ENCODE measurements at regions not wholly inside any gene's neighbourhood (a gene's known extent, or its start where the extent isn't known, plus 50 kb on each side); places are given as distances from the start of the nearest gene placed in this dataset.

- peaks cover 11 to 21% of the 10 kb centered on the region in 2 experiments for H3K4me1 Mint-ChIP-seq
- no peaks in the 10 kb centered on the region for H3K9me3 ChIP-seq (ENCODE audit: control insufficient read depth, low read depth, low read length)
- H4K91ac ChIP-seq (ENCODE audit: insufficient read length, low read depth, low read length) = no peak overlapping the region
- no peak for DNase-seq
- no peak overlapping the region for H2BK20ac ChIP-seq (ENCODE audit: low read depth, low read length, poor library complexity, severe bottlenecking)
- peaks cover 4 to 10% of the 10 kb centered on the region in 2 experiments; a peak in 4 of 5 replicates for H3K9me3 Mint-ChIP-seq
- no peak overlapping the region for H2AFZ ChIP-seq (ENCODE audit: low read length)
- H3K4me1 ChIP-seq (ENCODE audit: insufficient read depth, low read length) = peaks cover 3% of the 10 kb centered on the region; the same call in 1 of the 2 replicates
- no peak overlapping the region for H3K56ac ChIP-seq (ENCODE audit: insufficient read length, low read depth, low read length)
- H3K36me3 Mint-ChIP-seq (ENCODE audit: insufficient read depth in 1 of 3, low read depth in 3 of 3) = peaks cover 0 to 6% (median 4%) of the 10 kb centered on the region in 3 experiments; a peak in 5 of 7 replicates
- H3K79me1 ChIP-seq (ENCODE audit: insufficient read depth, low read depth, low read length, poor library complexity, severe bottlenecking) = no peaks in the 10 kb centered on the region
- no peak overlapping the region for H2AK5ac ChIP-seq (ENCODE audit: insufficient read length, low read length)
- no peak for TF ChIP-seq CTCF (conservative IDR thresholded peaks at IDR 0.05)
- H3K27me3 Mint-ChIP-seq (ENCODE audit: low read depth) = no peaks in the 10 kb centered on the region
- H2BK5ac ChIP-seq (ENCODE audit: insufficient read length, low read length) = no peak overlapping the region
- H4K8ac ChIP-seq (replicated peaks; ENCODE audit: insufficient read length, low read depth, low read length) = no peak overlapping the region
- H3K9ac ChIP-seq (ENCODE audit: extremely low read depth, insufficient read length, low read length) = no peak overlapping the region
- H3K23ac ChIP-seq (ENCODE audit: insufficient read length, low read depth, low read length) = no peak overlapping the region
- H3K18ac ChIP-seq (ENCODE audit: insufficient read length, low read depth, low read length) = no peak overlapping the region
- no peaks in the 10 kb centered on the region for H3K27me3 ChIP-seq (ENCODE audit: insufficient read depth, low read length)
- H3K4me3 Mint-ChIP-seq = no peak overlapping the region
- H3K4ac ChIP-seq (ENCODE audit: low read depth, low read length) = no peak overlapping the region
- WGBS (ENCODE audit: extremely low coverage, insufficient read length, low lambda C conversion rate) = no CpG with 5 or more reads among the region's 2 CpGs
- no peak overlapping the region for H2BK12ac ChIP-seq (ENCODE audit: insufficient read length, low read depth, low read length)
- H4K20me1 ChIP-seq (ENCODE audit: control insufficient read depth, insufficient read depth, insufficient read length) = no peaks in the 10 kb centered on the region
- H3T11ph ChIP-seq (ENCODE audit: low read length) = no peak overlapping the region
- no peak overlapping the region for H3K14ac ChIP-seq (ENCODE audit: insufficient read depth, low read length)
- H3K4me2 ChIP-seq (ENCODE audit: insufficient read depth, insufficient read length, low read length) = no peak overlapping the region
- H3K27ac ChIP-seq (ENCODE audit: insufficient read length, low read depth, low read length) = no peak overlapping the region
- H3K23me2 ChIP-seq (ENCODE audit: insufficient read length, low read depth, low read length, poor library complexity, severe bottlenecking) = no peaks in the 10 kb centered on the region
- H3K27ac Mint-ChIP-seq = no peak overlapping the region
- no peak overlapping the region for H4K5ac ChIP-seq (ENCODE audit: insufficient read length, low read depth, low read length)
- no peak overlapping the region for H2BK15ac ChIP-seq (ENCODE audit: low read depth, low read length)
- H3K79me2 ChIP-seq (ENCODE audit: insufficient read depth, low read length) = no peaks in the 10 kb centered on the region
- H2BK120ac ChIP-seq (ENCODE audit: low read depth, low read length, poor library complexity, severe bottlenecking) = no peak overlapping the region
Observed at GRCh38 chr17:13310858-13311257, 290.9 kb downstream of the HS3ST3A1 start.

Data from H9 (cell line).